ENCODE measurements at regions not wholly inside any gene's neighbourhood (a gene's known extent, or its start where the extent isn't known, plus 50 kb on each side); places are given as distances from the start of the nearest gene placed in this dataset.

- no peak for DNase-seq (ENCODE audit: low spot score)
- in situ Hi-C loops (cut with MboI; ENCODE audit: low pct_unique_long_range_greater_than_20kb, low sequenced_read_pairs, unreplicated experiment): no loop called here
- TF ChIP-seq, protein P1, sequence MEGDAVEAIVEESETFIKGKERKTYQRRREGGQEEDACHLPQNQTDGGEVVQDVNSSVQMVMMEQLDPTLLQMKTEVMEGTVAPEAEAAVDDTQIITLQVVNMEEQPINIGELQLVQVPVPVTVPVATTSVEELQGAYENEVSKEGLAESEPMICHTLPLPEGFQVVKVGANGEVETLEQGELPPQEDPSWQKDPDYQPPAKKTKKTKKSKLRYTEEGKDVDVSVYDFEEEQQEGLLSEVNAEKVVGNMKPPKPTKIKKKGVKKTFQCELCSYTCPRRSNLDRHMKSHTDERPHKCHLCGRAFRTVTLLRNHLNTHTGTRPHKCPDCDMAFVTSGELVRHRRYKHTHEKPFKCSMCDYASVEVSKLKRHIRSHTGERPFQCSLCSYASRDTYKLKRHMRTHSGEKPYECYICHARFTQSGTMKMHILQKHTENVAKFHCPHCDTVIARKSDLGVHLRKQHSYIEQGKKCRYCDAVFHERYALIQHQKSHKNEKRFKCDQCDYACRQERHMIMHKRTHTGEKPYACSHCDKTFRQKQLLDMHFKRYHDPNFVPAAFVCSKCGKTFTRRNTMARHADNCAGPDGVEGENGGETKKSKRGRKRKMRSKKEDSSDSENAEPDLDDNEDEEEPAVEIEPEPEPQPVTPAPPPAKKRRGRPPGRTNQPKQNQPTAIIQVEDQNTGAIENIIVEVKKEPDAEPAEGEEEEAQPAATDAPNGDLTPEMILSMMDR (IDR thresholded peaks at IDR 0.05; ENCODE audit: extremely low read depth, insufficient read depth, missing control alignments): no peak
These were observed 535.7 kb downstream of the MAT2B start for GRCh38 chr5:164041105-164041504.

DNA sequence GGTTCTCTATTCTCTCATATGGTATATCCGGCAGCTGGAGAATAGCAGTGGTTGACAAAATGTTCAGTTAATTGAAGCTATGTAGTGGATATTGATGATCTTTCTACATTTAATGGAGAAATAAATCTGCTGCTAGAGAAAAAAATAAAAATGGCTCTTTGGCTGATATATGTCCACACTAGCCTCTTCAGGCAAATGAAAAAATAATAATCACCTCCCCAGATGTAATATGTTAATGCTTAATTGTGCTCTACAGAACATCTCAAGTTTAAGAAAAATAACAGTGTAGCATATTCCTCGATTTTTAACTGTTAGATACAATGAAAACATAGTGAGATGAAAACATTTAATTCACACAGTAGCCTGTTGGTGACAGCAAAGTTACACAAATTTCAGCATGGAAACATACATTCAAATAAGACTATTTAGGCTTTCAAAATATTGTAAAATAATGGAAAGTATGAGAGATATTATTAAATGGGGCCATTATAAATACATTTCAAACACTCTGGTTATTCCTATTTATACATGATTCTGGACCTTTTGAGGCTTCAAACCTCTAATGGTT lies 543.0 kb downstream of the MAT2B start:
- TF ChIP-seq, protein P1 (IDR thresholded peaks at IDR 0.05; ENCODE audit: extremely low read depth, insufficient read depth, missing control alignments): no peak
- no peak for DNase-seq (ENCODE audit: low spot score)
- in situ Hi-C loops (cut with MboI; ENCODE audit: low pct_unique_long_range_greater_than_20kb, low sequenced_read_pairs, unreplicated experiment): no loop called here

DNA sequence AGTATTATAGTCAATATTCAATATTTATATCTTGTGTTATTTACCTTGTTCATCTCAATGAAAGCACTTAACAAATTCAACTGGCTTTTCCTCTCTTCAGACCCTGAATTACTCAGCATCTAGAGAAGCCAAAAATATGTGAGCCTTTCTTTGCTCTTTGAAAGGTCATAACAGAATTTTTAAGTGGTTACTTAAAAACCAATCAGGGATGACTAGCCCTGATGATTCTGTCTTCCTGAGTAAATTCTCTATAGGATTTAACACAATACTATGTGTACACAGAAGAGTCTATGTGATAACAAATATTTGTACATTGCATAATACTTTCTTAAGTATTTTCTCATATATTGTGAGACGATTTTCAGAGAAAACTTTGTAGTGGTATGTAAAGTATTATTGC lies 546.3 kb downstream of the MAT2B start:
- in situ Hi-C loops (cut with MboI; ENCODE audit: low pct_unique_long_range_greater_than_20kb, low sequenced_read_pairs, unreplicated experiment): no loop called here
- no peak for DNase-seq (ENCODE audit: low spot score)
- TF ChIP-seq, protein P1 (IDR thresholded peaks at IDR 0.05; ENCODE audit: extremely low read depth, insufficient read depth, missing control alignments): no peak

GRCh38 chr5:164052536-164053093 lies 547.2 kb downstream of the MAT2B start:
- in situ Hi-C loops (cut with MboI; ENCODE audit: low pct_unique_long_range_greater_than_20kb, low sequenced_read_pairs, unreplicated experiment): no loop called here
- DNase-seq (ENCODE audit: low spot score): no peak
- TF ChIP-seq, protein P1 (IDR thresholded peaks at IDR 0.05; ENCODE audit: extremely low read depth, insufficient read depth, missing control alignments): no peak

- TF ChIP-seq, protein P1 (IDR thresholded peaks at IDR 0.05; ENCODE audit: extremely low read depth, insufficient read depth, missing control alignments): no peak
- no peak for DNase-seq (ENCODE audit: low spot score)
- in situ Hi-C loops (cut with MboI; ENCODE audit: low pct_unique_long_range_greater_than_20kb, low sequenced_read_pairs, unreplicated experiment): no loop called here
These were observed 547.7 kb downstream of the MAT2B start for GRCh38 chr5:164053123-164053522.

- TF ChIP-seq, protein P1 (IDR thresholded peaks at IDR 0.05; ENCODE audit: extremely low read depth, insufficient read depth, missing control alignments): no peak
- in situ Hi-C loops (cut with MboI; ENCODE audit: low pct_unique_long_range_greater_than_20kb, low sequenced_read_pairs, unreplicated experiment): no loop called here
- no peak for DNase-seq (ENCODE audit: low spot score)
These were observed 549.0 kb downstream of the MAT2B start for GRCh38 chr5:164054461-164054860.
